ENCODE measurements at regions not wholly inside any gene's neighbourhood (a gene's known extent, or its start where the extent isn't known, plus 50 kb on each side); places are given as distances from the start of the nearest gene placed in this dataset.
"Not testable (repeated sequence)": the region's sequence is repeated elsewhere in the genome, so short reads cannot be mapped to it uniquely, and the experiment has no call there.

DNA sequence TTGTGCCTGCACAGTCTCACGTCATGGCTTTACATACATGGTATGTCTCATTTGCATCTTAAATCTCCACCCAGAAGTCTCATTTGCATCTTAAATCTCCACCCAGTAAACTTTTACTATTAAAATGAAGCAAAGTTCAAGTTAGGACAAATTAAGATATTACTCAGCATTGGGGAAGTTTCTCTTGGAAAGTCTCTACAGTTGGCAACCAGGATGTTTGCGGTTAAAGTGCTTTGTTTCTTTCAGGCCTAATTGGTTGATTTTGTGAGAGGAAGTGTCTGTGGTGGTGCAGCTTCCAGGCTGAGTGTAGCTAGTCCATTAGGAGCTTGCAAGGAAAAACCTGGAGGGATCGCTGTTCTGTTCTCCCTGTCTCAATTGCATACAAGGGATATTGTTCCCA lies 1373.3 kb upstream of the GOT2 start:
- ChIA-PET CTCF (no interaction called here), POLR2A (no interaction called here)

DNA sequence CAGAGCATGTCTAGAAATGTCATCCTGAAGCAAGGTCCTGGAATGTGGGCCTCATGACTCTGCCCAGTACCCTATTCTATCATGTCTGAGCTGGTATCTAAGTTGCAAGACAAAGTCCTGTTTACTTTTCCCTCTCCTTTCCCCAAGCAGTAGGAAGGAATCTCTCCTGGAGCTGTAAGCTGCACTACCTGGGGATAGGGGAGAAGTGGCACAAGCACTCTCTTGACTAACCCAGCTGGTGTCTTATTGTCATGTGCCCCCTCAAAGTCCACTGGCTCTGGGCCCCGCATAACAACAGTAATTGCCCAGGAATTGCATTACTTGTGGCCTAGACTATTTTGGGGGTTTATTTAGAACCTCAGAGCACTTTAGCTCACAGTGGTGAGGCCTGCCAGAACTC lies 1366.3 kb upstream of the GOT2 start:
- CTCF ChIA-PET = no interaction called here
- POLR2A ChIA-PET = no interaction called here

GRCh38 chr16:60091529-60091928 lies 1357.4 kb upstream of the GOT2 start:
- ChIA-PET CTCF (no interaction called here), POLR2A (no interaction called here)

- ChIA-PET CTCF (no interaction called here), POLR2A (no interaction called here)
Measured at GRCh38 chr16:60091071-60091470, 1357.0 kb upstream of the GOT2 start.

DNA sequence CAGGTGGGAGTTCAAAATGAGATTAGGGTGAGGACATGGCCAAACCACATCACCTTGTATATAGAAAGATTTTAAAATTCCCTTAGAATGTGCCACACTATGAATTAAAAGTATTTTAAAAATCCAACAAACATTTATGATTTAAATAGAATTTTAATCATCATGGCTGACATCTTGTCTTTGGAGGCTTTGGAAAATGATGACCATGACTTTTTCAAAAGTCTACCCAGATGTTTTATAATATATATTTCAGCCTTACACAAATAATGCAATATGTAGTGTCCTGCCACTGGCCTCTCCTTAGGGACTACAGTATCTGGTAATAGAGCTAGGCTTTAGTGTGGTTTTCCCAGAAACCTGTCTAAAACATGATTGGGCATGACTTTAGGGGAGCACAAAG lies 1353.4 kb upstream of the GOT2 start:
- ChIA-PET CTCF (no interaction called here), POLR2A (no interaction called here)

GRCh38 chr16:60078819-60079218 lies 1344.7 kb upstream of the GOT2 start:
- CTCF ChIA-PET, POLR2A ChIA-PET: not testable (repeated sequence)

DNA sequence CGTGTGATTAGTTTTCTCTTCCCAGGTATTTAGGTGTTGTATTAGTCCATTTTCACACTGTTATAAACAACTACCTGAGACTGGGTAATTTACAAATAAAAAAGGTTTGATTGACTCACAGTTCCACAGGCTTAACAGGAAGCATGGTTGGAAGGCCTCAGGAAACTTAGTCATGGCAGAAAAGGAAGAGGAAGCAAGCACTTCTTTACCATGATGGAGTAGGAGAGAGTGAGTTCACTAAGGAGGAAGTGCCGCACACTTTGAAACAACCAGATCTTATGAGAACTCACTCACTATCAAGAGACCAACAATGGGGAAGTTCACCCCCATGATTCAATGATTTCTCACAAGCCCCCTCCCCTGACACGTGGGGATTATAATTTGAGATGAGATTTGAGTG lies 1343.7 kb upstream of the GOT2 start:
- ChIA-PET POLR2A (no interaction called here), CTCF (no interaction called here)

- CTCF ChIA-PET = no interaction called here
- POLR2A ChIA-PET = no interaction called here
Measured at GRCh38 chr16:60074378-60074777, 1340.3 kb upstream of the GOT2 start.

DNA sequence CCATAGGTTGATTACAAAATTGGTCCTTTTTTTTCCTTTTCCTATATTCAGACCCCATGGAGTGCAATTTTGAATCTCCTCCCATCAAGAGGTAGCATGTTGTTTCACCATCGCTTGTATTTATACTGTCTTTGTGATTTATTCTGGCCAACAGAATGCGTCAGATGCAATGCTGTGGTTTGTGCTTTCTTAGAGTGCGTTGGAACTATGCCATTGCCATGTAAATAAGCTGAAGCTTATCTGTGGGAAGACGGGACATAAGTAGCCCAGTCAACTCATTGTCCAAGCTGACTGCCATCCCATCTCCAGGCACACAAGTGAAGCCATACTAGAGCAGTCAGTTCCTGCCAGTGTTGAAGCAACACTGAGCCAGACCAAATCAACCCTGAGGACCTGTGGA lies 1339.3 kb upstream of the GOT2 start:
- CTCF ChIA-PET = no interaction called here
- POLR2A ChIA-PET = no interaction called here

GRCh38 chr16:60064026-60064425 lies 1329.9 kb upstream of the GOT2 start:
- CTCF ChIA-PET = no interaction called here
- POLR2A ChIA-PET = interaction anchor here (0.6 kb wide), 1 partner anchor 1151 kb away, joined by 4 read pairs; no protein-coding TSS in a partner anchor

GRCh38 chr16:60061396-60061795 lies 1327.3 kb upstream of the GOT2 start:
- ChIA-PET POLR2A (no interaction called here), CTCF (no interaction called here)

GRCh38 chr16:60060731-60061130 lies 1326.6 kb upstream of the GOT2 start:
- POLR2A ChIA-PET = no interaction called here
- CTCF ChIA-PET = no interaction called here

GRCh38 chr16:60059141-60059540 lies 1325.0 kb upstream of the GOT2 start:
- CTCF ChIA-PET = no interaction called here
- POLR2A ChIA-PET = no interaction called here

- POLR2A ChIA-PET = no interaction called here
- CTCF ChIA-PET = no interaction called here
Measured at GRCh38 chr16:60041671-60042070, 1307.6 kb upstream of the GOT2 start.

GRCh38 chr16:60031740-60032139 lies 1297.6 kb upstream of the GOT2 start:
- POLR2A ChIA-PET = no interaction called here
- CTCF ChIA-PET = no interaction called here

GRCh38 chr16:60027351-60027750 lies 1293.2 kb upstream of the GOT2 start:
- ChIA-PET CTCF (no interaction called here), POLR2A (no interaction called here)

DNA sequence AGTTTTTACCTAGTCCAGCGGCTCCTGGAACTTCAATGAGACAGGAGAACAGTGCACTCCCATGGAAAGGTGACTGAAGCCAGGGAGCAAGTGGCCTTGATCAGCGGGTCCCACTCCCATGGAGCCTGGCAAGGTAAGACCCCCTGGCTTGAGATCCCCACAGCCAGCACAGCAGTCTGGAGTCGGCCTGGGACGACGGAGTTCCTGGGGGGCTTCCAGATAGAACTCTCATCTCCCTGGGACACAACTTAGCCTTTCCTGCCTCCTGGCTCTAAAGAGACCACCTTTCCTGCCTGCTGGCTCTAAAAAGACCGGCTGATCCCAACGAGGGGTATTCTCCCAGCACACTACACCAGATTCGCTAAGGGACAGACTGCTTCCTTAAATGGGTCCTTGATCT lies 1279.0 kb upstream of the GOT2 start:
- ChIA-PET POLR2A (no interaction called here), CTCF (no interaction called here)

DNA sequence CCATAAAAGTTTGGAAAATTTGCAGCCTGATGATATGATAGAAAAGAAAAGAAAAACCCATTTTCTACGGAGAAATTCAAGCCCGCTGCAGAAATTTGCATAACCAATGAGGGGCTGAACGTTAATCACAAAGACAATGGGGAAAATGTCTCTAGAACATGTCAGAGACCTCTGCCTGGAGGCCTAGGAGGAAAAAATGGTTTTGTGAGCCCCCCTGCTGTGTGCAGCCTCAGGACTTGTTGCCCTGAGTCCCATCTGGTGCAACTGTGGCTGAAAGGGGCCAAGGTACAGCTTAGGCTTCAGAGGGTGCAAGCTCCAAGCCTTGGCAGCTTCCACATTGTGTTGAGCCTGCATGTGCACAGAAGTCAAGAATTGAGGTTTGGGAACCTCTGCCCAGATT lies 1267.4 kb upstream of the GOT2 start:
- ChIA-PET POLR2A (no interaction called here), CTCF (no interaction called here)

DNA sequence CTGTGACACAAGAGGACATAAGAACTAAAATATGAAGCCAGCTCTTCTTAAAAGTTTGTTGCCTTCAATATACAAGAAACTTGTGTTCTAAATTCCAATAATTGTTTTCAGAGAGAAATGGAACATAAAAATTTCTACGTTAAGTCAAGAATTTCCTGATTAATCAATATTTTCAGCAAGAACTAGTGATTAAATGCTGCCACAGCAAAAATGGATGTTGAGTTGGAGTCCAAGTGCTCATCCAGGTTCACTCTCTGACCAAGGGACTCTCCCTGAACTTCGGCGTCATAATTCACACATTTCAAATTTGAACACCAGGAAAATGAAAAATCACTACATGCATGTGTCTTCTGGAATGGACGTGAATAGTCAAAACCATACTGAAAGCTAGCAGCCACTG lies 1263.6 kb upstream of the GOT2 start:
- CTCF ChIA-PET = no interaction called here
- POLR2A ChIA-PET = no interaction called here

GRCh38 chr16:59993101-59993500 lies 1259.0 kb upstream of the GOT2 start:
- POLR2A ChIA-PET = no interaction called here
- CTCF ChIA-PET = no interaction called here

- ChIA-PET POLR2A (no interaction called here), CTCF (no interaction called here)
Measured at GRCh38 chr16:59991171-59991570, 1257.1 kb upstream of the GOT2 start.

DNA sequence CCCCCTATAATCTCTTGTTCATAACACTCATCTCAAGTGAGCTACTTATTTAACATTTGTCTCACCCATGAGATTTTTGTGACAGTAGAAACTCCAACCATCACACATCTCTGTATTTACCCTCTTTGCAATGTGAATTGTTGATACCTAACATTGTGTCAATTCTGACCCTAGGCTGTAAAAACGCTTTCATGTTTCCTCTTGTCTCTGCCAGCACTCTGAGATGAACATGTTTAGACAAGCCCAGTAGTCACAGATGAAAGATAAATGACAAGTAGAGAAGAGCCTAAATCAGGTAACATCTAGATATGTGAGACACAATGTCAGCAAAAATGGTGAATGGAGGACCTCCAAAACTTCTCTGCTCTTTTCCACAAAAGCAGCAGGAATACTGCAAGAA lies 1254.5 kb upstream of the GOT2 start:
- POLR2A ChIA-PET = no interaction called here
- CTCF ChIA-PET = no interaction called here

GRCh38 chr16:59975953-59976352 lies 1241.8 kb upstream of the GOT2 start:
- ChIA-PET POLR2A (no interaction called here), CTCF (no interaction called here)

GRCh38 chr16:59973966-59974365 lies 1239.8 kb upstream of the GOT2 start:
- POLR2A ChIA-PET = no interaction called here

More at GRCh38 chr16:59973966-59974365, 1239.8 kb upstream of the GOT2 start:
- CTCF ChIA-PET = no interaction called here

All from activated CD8-positive, alpha-beta memory T cell treated with anti-CD3 and anti-CD28 coated beads for 36 hours (primary cell).